B cell (primary cell): ENCODE measurements at regions not wholly inside any gene's neighbourhood (a gene's known extent, or its start where the extent isn't known, plus 50 kb on each side); places are given as distances from the start of the nearest gene placed in this dataset.

Experiments
- ATAC-seq: fragments of 200-7000 bp; cut with Tn5 transposase; one replicate; pipeline ENCODE4 v1.10.0; 2021; ENCODE audit warnings: low read depth, mild to moderate bottlenecking, moderate number of reproducible peaks, moderate library complexity
- CTCF ChIA-PET: fragments of 350-600 bp; sonication (Branson Sonifier 250); formaldehyde crosslinking; loops from one replicate; lab custom pipeline; 2021; ENCODE audit warnings: antibody characterized with exemption, inconsistent platforms; lab: Charles Lee
- POLR2A ChIA-PET: fragments of 350-600 bp; sonication (Branson Sonifier 250); formaldehyde crosslinking; loops from one replicate; lab custom pipeline; 2021; ENCODE audit warnings: antibody characterized with exemption; lab: Charles Lee
- DNase-seq: peaks from one replicate; pipeline ENCODE4 v3.0.0; 2013
- H2AFZ ChIP-seq: 2 replicates; pipeline ENCODE4 v1.6.1; 2012; ENCODE audit warnings: mild to moderate bottlenecking, low read depth, low read length; ENCODE audit not compliant: insufficient read depth, poor library complexity, severe bottlenecking
- H3K27ac ChIP-seq, 2 donors: 1 replicate in 1 of 2; 2 replicates in 1 of 2; pipeline ENCODE4 v1.5.1; 2012 to 2013; ENCODE audit warnings: low read length in 2 of 2, mild to moderate bottlenecking in 2 of 2, moderate library complexity in 1 of 2
- H3K27me3 ChIP-seq, 4 experiments: fragments of 200-600 bp in 1 of 4; sonication (generic) in 1 of 4; replicated peaks in 1 of 4; 1 replicate in 2 of 4; 2 replicates in 2 of 4; pipeline versions ENCODE4 v1.6.1 to v1.7.0; 2013 to 2016; ENCODE audit warnings: low read length in 3 of 4, mild to moderate bottlenecking in 2 of 4, mixed read lengths in 1 of 4, moderate library complexity in 1 of 4; ENCODE audit not compliant: insufficient read depth in 4 of 4, control insufficient read depth in 3 of 4; ENCODE audit errors: control extremely low read depth in 1 of 4
- H3K36me3 ChIP-seq, 2 experiments: replicated peaks in 1 of 2; 1 replicate in 1 of 2; 2 replicates in 1 of 2; pipeline versions ENCODE4 v1.6.1 to v1.7.1; 2013; ENCODE audit warnings: low read length in 1 of 2; ENCODE audit not compliant: insufficient read depth in 2 of 2, control insufficient read depth in 1 of 2; ENCODE audit errors: control extremely low read depth in 1 of 2, extremely low read depth in 1 of 2
- H3K4me1 ChIP-seq, 2 donors: fragments of 200-600 bp in 1 of 2; sonication (generic) in 1 of 2; 1 replicate in 1 of 2; 2 replicates in 1 of 2; pipeline versions ENCODE4 v1.5.1 to v1.6.1; 2013 to 2017; ENCODE audit warnings: low read length in 2 of 2; ENCODE audit not compliant: control insufficient read depth in 2 of 2, insufficient read depth in 2 of 2
- H3K4me2 ChIP-seq: replicated peaks from 2 replicates; pipeline ENCODE3; 2012; ENCODE audit warnings: mild to moderate bottlenecking, low read depth, low read length; ENCODE audit not compliant: poor library complexity, severe bottlenecking
- H3K4me3 ChIP-seq, 5 experiments: fragments of 200-600 bp in 1 of 5; sonication (generic) in 1 of 5; 1 replicate in 3 of 5; 2 replicates in 2 of 5; pipeline versions ENCODE4 v1.5.1 to v1.7.0; 2011 to 2016; ENCODE audit warnings: low read length in 4 of 5, mild to moderate bottlenecking in 4 of 5, low read depth in 2 of 5, control low read depth in 1 of 5, moderate library complexity in 1 of 5; ENCODE audit not compliant: insufficient read depth in 1 of 5; ENCODE audit errors: control extremely low read depth in 1 of 5, extremely low read depth in 1 of 5
- H3K79me2 ChIP-seq: fragments of 200-600 bp; sonication (generic); one replicate; pipeline ENCODE4 v1.6.0; 2016; ENCODE audit warnings: low read length; ENCODE audit not compliant: control insufficient read depth, insufficient read depth
- H3K9ac ChIP-seq: fragments of 200-600 bp; sonication (generic); 2 replicates; pipeline ENCODE4 v1.6.1; 2017; ENCODE audit warnings: mild to moderate bottlenecking, low read length, moderate library complexity
- H3K9me3 ChIP-seq, 3 donors: one replicate each; pipeline versions ENCODE4 v1.6.1 to v1.7.1; 2013; ENCODE audit warnings: low read length in 2 of 3; ENCODE audit not compliant: control insufficient read depth in 2 of 3, insufficient read depth in 1 of 3; ENCODE audit errors: control extremely low read depth in 1 of 3
- H4K20me1 ChIP-seq: 2 replicates; pipeline ENCODE4 v1.6.0; 2012; ENCODE audit warnings: mild to moderate bottlenecking, low read length; ENCODE audit not compliant: insufficient read depth, control insufficient read depth, poor library complexity, severe bottlenecking
- H3K27ac Mint-ChIP-seq: one replicate; pipeline ENCODE4 v1.8.0; 2021; ENCODE audit warnings: mixed read lengths
- H3K27me3 Mint-ChIP-seq: one replicate; pipeline ENCODE4 v1.8.0; 2021; ENCODE audit warnings: mixed read lengths
- H3K4me1 Mint-ChIP-seq: one replicate; pipeline ENCODE4 v1.8.0; 2021; ENCODE audit warnings: mixed read lengths
- H3K4me3 Mint-ChIP-seq: one replicate; pipeline ENCODE4 v1.8.0; 2021; ENCODE audit warnings: mixed read lengths
- H3K9me3 Mint-ChIP-seq: one replicate; pipeline ENCODE4 v1.8.0; 2022; ENCODE audit warnings: mixed read lengths; ENCODE audit not compliant: insufficient read depth
- EZH2 ChIP-seq: IDR thresholded peaks from 2 replicates; pipeline ENCODE4 v1.6.1; 2012; ENCODE audit warnings: borderline replicate concordance, low read depth, mild to moderate bottlenecking, moderate library complexity, low read length; ENCODE audit not compliant: insufficient read depth, poor library complexity, severe bottlenecking
- WGBS: methylation state at CpG from one replicate; pipeline ENCODE4 v1.1.5; 2013; ENCODE audit warnings: missing lambda C conversion rate; ENCODE audit not compliant: insufficient coverage; 5-methylcytosine and 5-hydroxymethylcytosine counted together
- intact Hi-C: fragments of 100-400 bp; cut with micrococcal nuclease; formaldehyde crosslinking; loops from one replicate; pipeline ENCODE4 v1.10.0; 2022
- TF ChIP-seq, protein P1 (sequence below): fragments of 200-600 bp; IDR thresholded peaks from one replicate; pipeline ENCODE4 v1.8.0; 2022; ENCODE audit warnings: antibody characterized with exemption, mild to moderate bottlenecking

DNA sequence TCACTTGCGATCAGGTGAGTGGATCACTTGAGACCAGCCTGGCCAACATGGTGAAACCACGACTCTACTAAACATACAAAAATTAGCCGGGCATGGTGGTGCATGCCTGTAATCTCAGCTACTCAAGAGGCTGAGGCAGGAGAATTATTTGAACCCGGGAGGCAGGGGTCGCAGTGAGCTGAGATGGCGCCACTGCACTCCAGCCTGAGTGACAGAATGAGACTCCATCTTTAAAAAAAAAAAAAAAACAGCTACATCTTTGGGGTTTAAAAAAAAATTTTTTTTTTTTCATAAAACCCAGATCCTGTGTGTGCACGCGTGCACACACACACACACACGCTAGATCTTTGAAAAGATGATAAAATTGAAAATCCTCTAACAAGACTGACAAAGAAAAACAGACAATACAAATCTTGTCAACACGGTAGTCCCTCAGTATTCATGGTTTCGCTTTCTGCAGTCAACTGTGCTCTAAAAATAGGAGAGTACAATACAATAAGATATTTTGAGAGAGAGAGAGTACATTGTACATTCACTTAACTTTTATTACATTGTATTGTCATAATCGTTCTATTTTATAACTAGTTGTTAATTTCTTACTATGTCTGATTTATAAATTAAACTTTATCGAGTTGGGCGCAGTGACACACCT lies 295.3 kb upstream of the RGS6 start:
- Mint-ChIP-seq H3K4me1 (no peaks in the 10 kb centered on the region), H3K27ac (no peak overlapping the region), H3K27me3 (no peaks in the 10 kb centered on the region), H3K9me3 (peaks cover 6% of the 10 kb centered on the region), H3K4me3 (no peak overlapping the region)
- DNase-seq: no peak
- ChIA-PET POLR2A (no interaction called here), CTCF (no interaction called here)
- H3K79me2 ChIP-seq: no peaks in the 10 kb centered on the region
- no peak overlapping the region for H2AFZ ChIP-seq
- no peaks in the 10 kb centered on the region for H4K20me1 ChIP-seq
- WGBS: 100% methylated on average over 3 of the region's 14 CpGs
- no peak for TF ChIP-seq EZH2
- TF ChIP-seq, protein P1, sequence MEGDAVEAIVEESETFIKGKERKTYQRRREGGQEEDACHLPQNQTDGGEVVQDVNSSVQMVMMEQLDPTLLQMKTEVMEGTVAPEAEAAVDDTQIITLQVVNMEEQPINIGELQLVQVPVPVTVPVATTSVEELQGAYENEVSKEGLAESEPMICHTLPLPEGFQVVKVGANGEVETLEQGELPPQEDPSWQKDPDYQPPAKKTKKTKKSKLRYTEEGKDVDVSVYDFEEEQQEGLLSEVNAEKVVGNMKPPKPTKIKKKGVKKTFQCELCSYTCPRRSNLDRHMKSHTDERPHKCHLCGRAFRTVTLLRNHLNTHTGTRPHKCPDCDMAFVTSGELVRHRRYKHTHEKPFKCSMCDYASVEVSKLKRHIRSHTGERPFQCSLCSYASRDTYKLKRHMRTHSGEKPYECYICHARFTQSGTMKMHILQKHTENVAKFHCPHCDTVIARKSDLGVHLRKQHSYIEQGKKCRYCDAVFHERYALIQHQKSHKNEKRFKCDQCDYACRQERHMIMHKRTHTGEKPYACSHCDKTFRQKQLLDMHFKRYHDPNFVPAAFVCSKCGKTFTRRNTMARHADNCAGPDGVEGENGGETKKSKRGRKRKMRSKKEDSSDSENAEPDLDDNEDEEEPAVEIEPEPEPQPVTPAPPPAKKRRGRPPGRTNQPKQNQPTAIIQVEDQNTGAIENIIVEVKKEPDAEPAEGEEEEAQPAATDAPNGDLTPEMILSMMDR: no peak
- H3K4me3 ChIP-seq: no peak overlapping the region
- H3K9ac ChIP-seq: no peak overlapping the region
- no peaks in the 10 kb centered on the region for H3K27me3 ChIP-seq
- H3K27ac ChIP-seq: no peak overlapping the region
- intact Hi-C loops: no loop called here
- H3K9me3 ChIP-seq: peaks cover 0 to 23% (median 3%) of the 10 kb centered on the region in 3 donors
- H3K4me2 ChIP-seq: no peak overlapping the region
- H3K4me1 ChIP-seq: no peaks in the 10 kb centered on the region
- H3K36me3 ChIP-seq: peaks cover 3 to 26% of the 10 kb centered on the region in 2 experiments
- no peak for ATAC-seq

DNA sequence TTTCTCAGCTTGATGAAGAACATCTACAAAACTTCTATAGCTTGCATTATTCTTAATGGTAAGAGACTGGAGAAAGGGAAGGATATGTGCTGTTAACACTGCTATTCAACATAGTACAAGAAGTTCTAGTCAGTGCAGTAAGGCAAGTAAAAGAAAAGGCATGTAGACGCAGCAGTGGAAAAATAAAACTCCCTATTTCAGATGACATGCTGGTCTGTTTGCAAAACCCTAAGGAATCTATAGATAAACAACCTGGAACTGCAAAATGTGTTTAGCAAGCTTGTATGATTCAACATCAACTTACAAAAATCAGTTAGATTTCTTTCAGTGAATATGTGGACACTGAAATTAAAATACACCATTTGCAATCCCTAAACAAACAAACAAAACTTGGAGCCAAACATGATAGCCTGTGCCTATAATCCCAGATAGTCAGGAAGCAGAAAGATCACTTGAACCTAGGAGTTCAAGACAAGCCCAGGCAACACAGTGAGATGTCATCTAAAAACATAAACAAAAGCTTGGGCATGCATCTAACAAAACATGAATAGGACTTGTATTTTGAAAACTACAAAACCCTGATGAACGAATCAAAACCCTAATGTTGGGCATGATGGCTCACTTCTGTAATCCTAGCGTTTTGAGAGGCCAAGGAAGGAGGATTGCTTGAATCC lies 293.6 kb upstream of the RGS6 start:
- TF ChIP-seq, protein P1: no peak
- no peak for TF ChIP-seq EZH2
- Histone ChIP-seq H2AFZ (no peak overlapping the region), H4K20me1 (no peaks in the 10 kb centered on the region), H3K79me2 (no peaks in the 10 kb centered on the region), H3K36me3 (peaks cover 3 to 10% of the 10 kb centered on the region in 2 experiments), H3K9ac (no peak overlapping the region), H3K4me1 (no peaks in the 10 kb centered on the region), H3K4me2 (no peak overlapping the region), H3K27me3 (no peaks in the 10 kb centered on the region), H3K27ac (no peak overlapping the region), H3K4me3 (no peak overlapping the region), H3K9me3 (peaks cover 0 to 22% (median 10%) of the 10 kb centered on the region in 3 donors)
- peaks cover 6% of the 10 kb centered on the region for H3K9me3 Mint-ChIP-seq
- no peak for ATAC-seq
- intact Hi-C loops: no loop called here
- ChIA-PET CTCF (no interaction called here), POLR2A (interaction anchor here (0.6 kb wide), 1 partner anchor 638 kb away, joined by 4 read pairs; no protein-coding TSS in a partner anchor)
- no peaks in the 10 kb centered on the region for H3K27me3 Mint-ChIP-seq
- H3K4me1 Mint-ChIP-seq: no peaks in the 10 kb centered on the region
- 100% methylated on average over 2 of the region's 3 CpGs for WGBS
- no peak for DNase-seq
- H3K4me3 Mint-ChIP-seq: no peak overlapping the region
- no peak overlapping the region for H3K27ac Mint-ChIP-seq
